Mucosa of rectum (tissue), 2 donors: ENCODE measurements at regions not wholly inside any gene's neighbourhood (a gene's known extent, or its start where the extent isn't known, plus 50 kb on each side); places are given as distances from the start of the nearest gene placed in this dataset.

Source experiments
- H3K27ac ChIP-seq, 2 donors: one replicate each; pipeline ENCODE4 v1.7.0; 2013; ENCODE audit warnings: inconsistent platforms in 2 of 2, low read depth in 2 of 2, low read length in 2 of 2
- H3K27me3 ChIP-seq, 2 donors: one replicate each; pipeline ENCODE4 v1.7.0; 2013; ENCODE audit warnings: low read length in 2 of 2; ENCODE audit not compliant: control insufficient read depth in 2 of 2, insufficient read depth in 2 of 2
- H3K36me3 ChIP-seq, 2 donors: one replicate each; pipeline ENCODE4 v1.7.0; 2013; ENCODE audit warnings: low read length in 2 of 2; ENCODE audit not compliant: control insufficient read depth in 2 of 2, insufficient read depth in 2 of 2
- H3K4me1 ChIP-seq, 2 donors: one replicate each; pipeline ENCODE4 v1.7.0; 2013; ENCODE audit warnings: low read length in 2 of 2, mild to moderate bottlenecking in 1 of 2; ENCODE audit not compliant: control insufficient read depth in 2 of 2, insufficient read depth in 2 of 2
- H3K4me3 ChIP-seq, 2 donors: one replicate each; pipeline ENCODE4 v1.7.0; 2013; ENCODE audit warnings: low read length in 2 of 2
- H3K9ac ChIP-seq, 2 donors: one replicate each; pipeline ENCODE4 v1.7.0; 2013; ENCODE audit warnings: low read length in 2 of 2, low read depth in 1 of 2, mild to moderate bottlenecking in 1 of 2
- H3K9me3 ChIP-seq, 2 donors: one replicate each; pipeline ENCODE4 v1.7.0; 2013; ENCODE audit warnings: low read length in 2 of 2; ENCODE audit not compliant: control insufficient read depth in 2 of 2
- donor health status: healthy.
- donor health status: Normal muscosa, but diverticular disease.

DNA sequence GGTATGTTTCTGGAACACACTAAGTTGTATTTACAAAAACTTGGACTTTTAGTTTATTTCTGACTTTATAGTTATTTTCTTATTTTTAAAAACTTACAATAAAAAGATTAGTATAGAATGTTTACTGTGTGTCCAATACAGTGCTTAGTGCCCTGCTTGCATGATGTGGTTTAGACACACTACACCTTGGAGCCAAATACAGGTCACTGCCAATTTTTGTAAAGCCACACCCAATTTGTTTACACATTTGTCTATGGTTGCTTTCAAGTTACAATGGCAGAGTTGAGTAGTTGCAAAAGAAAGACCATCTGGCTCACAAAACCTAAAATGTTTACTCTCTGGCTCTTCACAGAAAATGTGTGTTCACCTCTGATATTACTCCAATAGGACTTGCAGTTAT lies 807.1 kb downstream of the KCNJ2 start:
- Histone ChIP-seq H3K9me3 (no peaks in the 10 kb centered on the region), H3K9ac (no peak overlapping the region), H3K4me3 (no peak overlapping the region), H3K27ac (no peak overlapping the region), H3K27me3 (no peaks in the 10 kb centered on the region), H3K36me3 (no peaks in the 10 kb centered on the region), H3K4me1 (no peaks in the 10 kb centered on the region)

DNA sequence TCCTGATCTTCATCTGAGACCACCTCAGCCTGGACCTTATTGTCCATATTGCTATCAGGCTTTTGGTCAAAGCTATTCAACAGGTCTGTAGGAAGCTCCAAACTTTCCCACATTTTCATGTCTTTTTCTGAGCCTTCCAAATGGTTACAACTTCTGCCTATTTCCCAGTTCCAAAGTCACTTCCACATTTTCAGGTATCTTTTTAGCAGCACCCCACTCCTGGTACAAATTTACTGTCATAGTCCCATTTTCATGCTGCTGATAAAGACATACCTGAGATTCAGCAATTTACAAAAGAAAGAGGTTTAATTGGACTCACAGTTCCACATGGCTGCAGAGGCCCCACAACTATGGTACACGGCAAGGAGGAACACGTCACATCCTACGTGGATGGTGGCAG lies 815.5 kb downstream of the KCNJ2 start:
- no peak overlapping the region for H3K9ac ChIP-seq
- no peaks in the 10 kb centered on the region for H3K27me3 ChIP-seq
- H3K4me3 ChIP-seq: no peak overlapping the region
- no peaks in the 10 kb centered on the region for H3K4me1 ChIP-seq
- no peaks in the 10 kb centered on the region for H3K36me3 ChIP-seq
- H3K27ac ChIP-seq: no peak overlapping the region
- H3K9me3 ChIP-seq: no peaks in the 10 kb centered on the region

GRCh38 chr17:70987867-70988340 lies 818.6 kb downstream of the KCNJ2 start:
- Histone ChIP-seq H3K27me3 (no peaks in the 10 kb centered on the region), H3K36me3 (no peaks in the 10 kb centered on the region), H3K4me3 (no peak overlapping the region), H3K9me3 (no peaks in the 10 kb centered on the region), H3K27ac (no peak overlapping the region), H3K9ac (no peak overlapping the region), H3K4me1 (no peaks in the 10 kb centered on the region)

DNA sequence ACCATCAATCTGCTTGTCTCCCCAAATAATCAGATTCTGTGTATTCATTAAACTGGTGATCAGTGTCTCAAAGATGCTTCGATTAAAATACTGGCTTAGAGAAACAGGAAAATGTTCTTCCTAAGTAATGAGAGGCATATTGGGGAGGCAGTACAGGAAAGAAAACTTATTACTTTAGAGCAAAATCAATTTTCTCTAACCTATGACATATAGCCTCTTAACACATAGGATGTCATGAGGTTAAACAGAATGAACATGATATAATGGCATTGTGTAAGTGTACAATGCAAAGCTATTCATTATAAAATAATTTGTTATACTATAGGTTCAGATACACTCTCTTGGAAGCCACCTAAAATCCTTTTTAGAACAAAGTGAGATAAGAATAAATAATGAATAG lies 819.3 kb downstream of the KCNJ2 start:
- no peak overlapping the region for H3K9ac ChIP-seq

GRCh38 chr17:70989280-70989679 lies 819.9 kb downstream of the KCNJ2 start:
- no peaks in the 10 kb centered on the region for H3K4me1 ChIP-seq
- no peaks in the 10 kb centered on the region for H3K27me3 ChIP-seq
- no peaks in the 10 kb centered on the region for H3K36me3 ChIP-seq
- H3K27ac ChIP-seq: no peak overlapping the region
- H3K9ac ChIP-seq: no peak overlapping the region
- no peaks in the 10 kb centered on the region for H3K9me3 ChIP-seq
- no peak overlapping the region for H3K4me3 ChIP-seq

More for the DNA sequence above, 819.3 kb downstream of the KCNJ2 start:
- no peak overlapping the region for H3K27ac ChIP-seq
- H3K36me3 ChIP-seq: no peaks in the 10 kb centered on the region
- no peaks in the 10 kb centered on the region for H3K27me3 ChIP-seq
- H3K9me3 ChIP-seq: no peaks in the 10 kb centered on the region
- no peaks in the 10 kb centered on the region for H3K4me1 ChIP-seq
- no peak overlapping the region for H3K4me3 ChIP-seq

DNA sequence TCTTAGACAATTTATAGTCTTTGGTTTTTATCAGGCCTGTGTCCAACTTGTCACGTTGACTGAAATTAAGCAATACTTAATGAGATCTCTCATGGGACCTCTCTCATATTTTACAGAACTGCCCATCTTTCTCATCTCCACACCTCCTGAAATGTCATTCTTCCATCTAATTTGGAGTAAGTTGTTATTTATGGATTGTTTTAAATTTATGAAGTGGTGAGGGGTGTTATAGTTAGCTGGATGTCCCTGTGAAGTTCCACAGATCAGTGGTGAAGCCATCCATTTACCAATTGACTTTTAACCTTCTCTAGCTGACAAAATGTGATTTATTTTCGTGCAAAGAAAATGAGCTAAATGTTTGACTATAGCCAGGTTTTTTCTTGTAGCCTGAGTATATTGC lies 824.9 kb downstream of the KCNJ2 start:
- no peaks in the 10 kb centered on the region for H3K36me3 ChIP-seq
- peaks cover 0 to 5% of the 10 kb centered on the region in 2 donors for H3K9me3 ChIP-seq
- no peak overlapping the region for H3K27ac ChIP-seq
- H3K9ac ChIP-seq: no peak overlapping the region
- no peaks in the 10 kb centered on the region for H3K27me3 ChIP-seq
- no peak overlapping the region for H3K4me3 ChIP-seq
- no peaks in the 10 kb centered on the region for H3K4me1 ChIP-seq

DNA sequence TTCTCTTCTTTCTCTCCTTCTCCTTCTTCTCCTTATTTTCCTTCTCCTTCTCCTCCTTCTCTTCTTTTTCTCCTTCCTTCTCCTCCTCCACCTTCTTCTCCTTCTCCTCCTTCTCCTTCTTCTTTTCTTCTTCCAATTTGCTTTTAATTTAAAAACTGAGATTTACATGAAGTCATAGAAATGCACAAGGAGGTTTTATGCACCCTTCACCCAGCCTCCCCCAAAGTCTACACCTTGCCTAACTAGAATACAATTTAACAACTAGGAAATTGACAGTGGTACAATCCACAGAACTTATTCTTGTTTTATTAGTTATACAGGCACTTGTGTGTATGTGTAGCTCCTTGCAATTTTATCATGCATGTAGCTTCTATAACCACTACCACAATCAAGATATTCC lies 826.7 kb downstream of the KCNJ2 start:
- no peak overlapping the region for H3K4me3 ChIP-seq
- no peaks in the 10 kb centered on the region for H3K36me3 ChIP-seq
- no peaks in the 10 kb centered on the region for H3K4me1 ChIP-seq
- peaks cover 0 to 5% of the 10 kb centered on the region in 2 donors for H3K9me3 ChIP-seq
- H3K9ac ChIP-seq: no peak overlapping the region
- H3K27me3 ChIP-seq: no peaks in the 10 kb centered on the region
- no peak overlapping the region for H3K27ac ChIP-seq

- no peak overlapping the region for H3K4me3 ChIP-seq
- H3K9me3 ChIP-seq: no peaks in the 10 kb centered on the region
- no peak overlapping the region for H3K27ac ChIP-seq
- no peaks in the 10 kb centered on the region for H3K27me3 ChIP-seq
- H3K9ac ChIP-seq: no peak overlapping the region
- H3K4me1 ChIP-seq: no peaks in the 10 kb centered on the region
- no peaks in the 10 kb centered on the region for H3K36me3 ChIP-seq
Measured at GRCh38 chr17:71003736-71004135, 834.4 kb downstream of the KCNJ2 start.

- no peaks in the 10 kb centered on the region for H3K27me3 ChIP-seq
- H3K4me3 ChIP-seq: no peak overlapping the region
- no peak overlapping the region for H3K27ac ChIP-seq
- no peaks in the 10 kb centered on the region for H3K36me3 ChIP-seq
- H3K9ac ChIP-seq: no peak overlapping the region
- no peaks in the 10 kb centered on the region for H3K9me3 ChIP-seq
- no peaks in the 10 kb centered on the region for H3K4me1 ChIP-seq
Measured at GRCh38 chr17:71004413-71004812, 835.1 kb downstream of the KCNJ2 start.

DNA sequence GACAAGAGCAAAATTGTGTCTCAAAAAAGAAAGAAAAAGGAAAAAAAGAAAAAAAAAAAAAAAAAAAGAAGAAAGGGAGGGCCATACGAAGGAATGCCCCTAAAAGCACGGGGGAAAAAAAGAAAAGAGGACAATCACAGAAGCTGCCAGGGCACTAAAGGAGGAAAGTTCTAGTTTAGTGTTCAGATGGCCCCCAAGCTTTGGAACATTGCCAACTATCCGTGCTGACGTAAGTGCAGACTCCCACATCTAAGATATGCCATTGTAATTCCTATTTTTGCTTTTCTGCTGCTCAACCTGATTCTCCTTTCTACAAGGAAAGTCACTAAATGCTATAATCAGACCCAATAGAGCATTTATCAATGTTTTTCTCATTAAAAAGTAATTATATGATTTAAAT lies 842.1 kb downstream of the KCNJ2 start:
- Histone ChIP-seq H3K27ac (no peak overlapping the region), H3K4me3 (no peak overlapping the region), H3K4me1 (no peaks in the 10 kb centered on the region), H3K9ac (no peak overlapping the region), H3K36me3 (no peaks in the 10 kb centered on the region), H3K27me3 (no peaks in the 10 kb centered on the region), H3K9me3 (no peaks in the 10 kb centered on the region)

- Histone ChIP-seq H3K4me3 (no peak overlapping the region), H3K27me3 (no peaks in the 10 kb centered on the region), H3K4me1 (no peaks in the 10 kb centered on the region), H3K36me3 (no peaks in the 10 kb centered on the region), H3K9me3 (no peaks in the 10 kb centered on the region), H3K9ac (no peak overlapping the region), H3K27ac (no peak overlapping the region)
Measured at GRCh38 chr17:71019699-71020098, 850.4 kb downstream of the KCNJ2 start.
